Lower leg skin (tissue), 4 donors: ENCODE measurements at regions not wholly inside any gene's neighbourhood (a gene's known extent, or its start where the extent isn't known, plus 50 kb on each side); places are given as distances from the start of the nearest gene placed in this dataset.

Experiments used
- DNase-seq, 2 donors: peaks; one replicate each; pipeline ENCODE4 v3.0.0-alpha.2; 2019; ENCODE audit warnings: low spot score in 2 of 2
- H3K4me3 ChIP-seq: fragments of 200-600 bp; sonication (generic); 2 replicates; pipeline ENCODE4 v1.5.1; 2017; ENCODE audit warnings: mild to moderate bottlenecking, low read depth; ENCODE audit not compliant: poor library complexity, severe bottlenecking
- POLR2A ChIP-seq, 2 donors: fragments of 450-650 bp; IDR thresholded peaks; one replicate each; pipeline ENCODE4 v1.6.1; 2016 to 2017; ENCODE audit warnings: antibody characterized with exemption in 2 of 2, mild to moderate bottlenecking in 1 of 2, moderate library complexity in 1 of 2
- WGBS, 2 donors: methylation state at CpG; one replicate each; pipeline ENCODE4 v1.1.5; 2018; 5-methylcytosine and 5-hydroxymethylcytosine counted together
- intact Hi-C: fragments of 100-400 bp; cut with DNase I; formaldehyde crosslinking; loops from one replicate; pipeline ENCODE4 v1.15.0; 2023; ENCODE audit warnings: low total_unique reads
- TF ChIP-seq, protein P1 (sequence below), 3 donors: fragments of 450-650 bp; IDR thresholded peaks; one replicate each; pipeline ENCODE4 v1.5.1; 2016; ENCODE audit warnings: antibody characterized with exemption in 3 of 3, mild to moderate bottlenecking in 3 of 3, moderate library complexity in 2 of 3

DNA sequence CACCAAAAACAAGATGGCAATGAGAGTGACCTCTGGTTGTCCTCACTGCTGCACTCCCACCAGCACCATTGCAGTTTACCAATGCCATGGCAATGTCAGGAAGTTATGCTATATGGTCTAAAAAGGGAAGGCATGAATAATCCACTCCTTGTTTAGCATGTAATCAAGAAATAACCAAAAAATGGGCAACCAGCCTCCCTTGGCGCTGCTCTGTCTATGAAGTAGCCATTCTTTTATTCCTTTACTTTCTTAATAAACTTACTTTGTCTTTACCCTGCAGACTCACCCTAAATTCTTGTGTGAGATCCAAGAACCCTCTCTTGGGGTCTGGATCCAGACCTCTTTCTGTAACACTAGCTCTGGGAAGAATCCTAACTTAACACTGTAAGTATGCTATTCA is 127.4 kb upstream of the IFNE start:
- intact Hi-C loops: no loop called here
- TF ChIP-seq, protein P1, sequence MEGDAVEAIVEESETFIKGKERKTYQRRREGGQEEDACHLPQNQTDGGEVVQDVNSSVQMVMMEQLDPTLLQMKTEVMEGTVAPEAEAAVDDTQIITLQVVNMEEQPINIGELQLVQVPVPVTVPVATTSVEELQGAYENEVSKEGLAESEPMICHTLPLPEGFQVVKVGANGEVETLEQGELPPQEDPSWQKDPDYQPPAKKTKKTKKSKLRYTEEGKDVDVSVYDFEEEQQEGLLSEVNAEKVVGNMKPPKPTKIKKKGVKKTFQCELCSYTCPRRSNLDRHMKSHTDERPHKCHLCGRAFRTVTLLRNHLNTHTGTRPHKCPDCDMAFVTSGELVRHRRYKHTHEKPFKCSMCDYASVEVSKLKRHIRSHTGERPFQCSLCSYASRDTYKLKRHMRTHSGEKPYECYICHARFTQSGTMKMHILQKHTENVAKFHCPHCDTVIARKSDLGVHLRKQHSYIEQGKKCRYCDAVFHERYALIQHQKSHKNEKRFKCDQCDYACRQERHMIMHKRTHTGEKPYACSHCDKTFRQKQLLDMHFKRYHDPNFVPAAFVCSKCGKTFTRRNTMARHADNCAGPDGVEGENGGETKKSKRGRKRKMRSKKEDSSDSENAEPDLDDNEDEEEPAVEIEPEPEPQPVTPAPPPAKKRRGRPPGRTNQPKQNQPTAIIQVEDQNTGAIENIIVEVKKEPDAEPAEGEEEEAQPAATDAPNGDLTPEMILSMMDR (IDR thresholded peaks at IDR 0.05): no peak
- no peak for TF ChIP-seq POLR2A (IDR thresholded peaks at IDR 0.05)
- H3K4me3 ChIP-seq: no peak overlapping the region
- 75 to 82% methylated on average over 1 of the region's 1 CpG for WGBS, 2 donors
- DNase-seq: no peak

DNA sequence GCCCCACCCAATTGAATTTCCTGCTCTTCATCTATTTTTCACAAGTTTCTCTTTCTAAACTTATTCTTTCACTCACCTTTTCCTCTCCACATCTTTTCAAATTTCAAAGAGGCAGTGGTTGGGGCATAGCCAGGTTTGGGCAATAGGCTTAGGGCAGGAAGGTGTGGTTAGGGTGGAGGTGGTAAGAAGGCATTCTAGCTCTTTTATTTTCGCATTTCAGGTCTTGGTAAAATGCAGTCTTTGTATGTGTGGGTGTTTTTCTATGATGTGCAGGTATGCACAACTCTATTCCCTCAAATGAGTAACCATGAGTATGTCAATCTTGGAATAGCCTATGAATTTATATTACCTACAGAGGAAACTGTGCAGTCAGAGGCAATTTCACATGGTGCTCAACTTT is 129.8 kb upstream of the IFNE start:
- DNase-seq: no peak
- TF ChIP-seq, protein P1 (IDR thresholded peaks at IDR 0.05): no peak
- no peak for TF ChIP-seq POLR2A (IDR thresholded peaks at IDR 0.05)
- no peak overlapping the region for H3K4me3 ChIP-seq
- intact Hi-C loops: no loop called here
- 37 to 56% methylated on average over 1 of the region's 1 CpG for WGBS, 2 donors

DNA sequence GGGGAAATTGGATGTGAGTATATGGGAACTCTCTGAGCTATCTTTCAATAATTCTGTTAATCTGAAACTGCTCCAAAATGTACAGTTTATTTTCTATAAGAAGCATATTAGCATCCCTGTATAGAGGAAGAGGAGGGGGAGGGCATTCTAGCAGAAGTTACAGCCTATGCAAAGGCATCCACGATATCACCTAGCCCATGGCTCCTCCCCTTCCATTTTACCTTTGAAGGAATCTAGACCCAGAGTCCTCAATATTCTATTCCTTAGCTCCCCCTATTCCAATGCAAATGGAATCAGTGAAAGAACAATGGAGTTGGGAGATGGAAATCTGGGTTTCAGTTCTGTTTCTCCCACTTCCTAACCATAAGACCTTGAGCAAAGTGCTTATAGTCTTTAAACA is 132.9 kb upstream of the IFNE start:
- no peak overlapping the region for H3K4me3 ChIP-seq
- 29 to 32% methylated on average over 1 of the region's 1 CpG for WGBS, 2 donors
- TF ChIP-seq, protein P1 (IDR thresholded peaks at IDR 0.05): no peak
- TF ChIP-seq POLR2A (IDR thresholded peaks at IDR 0.05): no peak
- intact Hi-C loops: no loop called here
- no peak for DNase-seq

DNA sequence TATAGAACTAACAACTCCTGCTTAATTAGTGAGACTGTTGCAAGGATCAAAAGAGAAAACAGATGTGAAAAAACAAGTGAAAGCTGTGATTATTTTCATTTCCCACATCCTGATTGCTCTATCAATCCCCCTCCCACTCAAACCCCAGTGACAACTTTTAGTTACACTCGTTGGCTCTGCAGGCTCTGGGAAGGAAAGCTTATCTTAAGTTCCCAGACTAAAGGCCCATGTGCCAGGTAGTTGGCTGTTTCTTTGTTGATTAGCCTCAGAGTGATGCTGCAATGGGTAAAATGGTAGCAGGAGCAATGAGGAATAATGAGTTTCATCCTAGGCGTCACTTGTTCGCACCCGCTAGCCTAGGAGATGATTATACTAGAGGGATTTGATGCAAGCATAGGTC is 133.3 kb upstream of the IFNE start:
- no peak for DNase-seq
- no peak for TF ChIP-seq POLR2A (IDR thresholded peaks at IDR 0.05)
- TF ChIP-seq, protein P1 (IDR thresholded peaks at IDR 0.05): no peak
- 79 to 81% methylated on average over 4 of the region's 4 CpGs for WGBS, 2 donors
- H3K4me3 ChIP-seq: no peak overlapping the region
- intact Hi-C loops: no loop called here

DNA sequence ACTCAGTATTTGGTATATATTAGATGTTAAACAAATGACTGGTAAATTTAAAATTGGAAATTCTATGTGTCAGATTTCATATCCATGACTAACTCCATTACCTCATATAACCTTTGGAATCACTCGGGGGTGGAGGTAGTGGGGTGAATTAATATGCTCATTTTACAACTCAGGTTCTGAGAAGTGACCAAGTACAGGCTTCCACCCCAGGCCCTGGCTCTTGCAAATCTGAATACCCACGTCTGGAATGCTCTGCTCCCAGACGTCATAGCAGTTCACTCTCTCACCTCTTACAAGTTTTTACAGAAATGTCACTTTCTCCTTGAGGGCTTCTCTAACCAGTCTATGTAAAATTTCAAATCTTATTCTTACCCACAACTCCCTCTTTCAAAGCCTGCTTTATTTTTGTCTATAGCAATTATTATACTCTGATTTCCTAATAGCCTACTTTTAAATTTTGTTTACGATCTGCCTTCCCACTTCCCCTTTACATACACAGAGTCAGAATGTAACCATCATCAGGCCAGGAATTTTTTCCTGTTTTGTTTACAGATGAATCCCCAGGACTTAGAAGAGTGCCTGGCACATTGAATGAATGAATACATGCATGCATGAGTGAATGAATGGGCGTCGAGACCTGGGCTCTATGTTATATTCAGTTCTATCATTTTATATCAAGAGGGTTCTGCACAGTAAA is 134.1 kb upstream of the IFNE start:
- H3K4me3 ChIP-seq: no peak overlapping the region
- TF ChIP-seq, protein P1 (IDR thresholded peaks at IDR 0.05): no peak
- no peak for TF ChIP-seq POLR2A (IDR thresholded peaks at IDR 0.05)
- DNase-seq: peak in 1 of 2 donors; percentile 28
- 62 to 64% methylated on average over 6 of the region's 6 CpGs for WGBS, 2 donors
- intact Hi-C loops: no loop called here
